Activated gamma-delta T cell treated with anti-CD3 and anti-CD28 coated beads, Interleukin-2, amount 50 U/mL, for 16 hours (primary cell): ENCODE measurements at regions not wholly inside any gene's neighbourhood (a gene's known extent, or its start where the extent isn't known, plus 50 kb on each side); places are given as distances from the start of the nearest gene placed in this dataset.
"Not testable (repeated sequence)": the region's sequence is repeated elsewhere in the genome, so short reads cannot be mapped to it uniquely, and the experiment has no call there.

ENCODE experiments used
- DNase-seq: peaks from one replicate; pipeline ENCODE4 v3.0.0-alpha.2; 2020; ENCODE audit warnings: low read depth

DNA sequence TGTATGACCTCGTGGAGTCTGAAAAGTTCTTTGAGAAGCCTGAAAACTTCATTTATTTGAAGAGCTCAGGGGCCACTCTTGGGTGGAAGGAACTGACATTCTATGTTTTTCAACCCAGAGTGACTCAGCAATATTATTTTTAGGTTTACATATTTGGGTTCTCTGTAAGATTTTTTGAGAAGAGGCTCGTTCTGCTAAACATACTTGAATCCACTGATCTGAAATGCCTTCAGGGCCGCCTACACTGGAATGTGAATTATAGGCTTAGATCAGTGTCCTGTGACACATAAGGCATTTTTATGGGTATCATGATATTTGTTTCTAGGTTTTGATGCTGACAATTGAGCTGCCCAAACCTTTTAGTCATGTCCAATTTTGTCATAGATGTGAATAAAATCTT lies 86.2 kb downstream of the PSAT1 start:
- DNase-seq: no peak

DNA sequence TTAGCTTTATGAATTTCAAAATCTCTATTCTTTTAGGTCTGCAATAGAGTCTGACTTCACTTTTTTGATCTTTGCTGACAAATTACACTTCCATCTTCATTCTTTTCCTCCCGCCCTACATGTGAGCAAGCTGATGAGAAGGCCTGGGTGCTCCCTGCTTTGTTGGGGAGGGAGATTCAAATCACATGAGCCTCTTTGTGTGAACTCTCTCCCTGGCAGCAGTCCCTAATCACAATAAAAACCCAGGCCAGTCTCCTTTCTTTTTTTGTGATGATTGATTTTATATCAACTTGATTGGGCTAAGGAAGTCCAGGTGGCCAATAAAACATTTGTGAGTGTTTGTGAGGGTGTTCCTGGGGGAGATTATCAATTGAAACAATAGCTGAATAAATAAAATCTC lies 89.4 kb downstream of the PSAT1 start:
- no peak for DNase-seq

DNA sequence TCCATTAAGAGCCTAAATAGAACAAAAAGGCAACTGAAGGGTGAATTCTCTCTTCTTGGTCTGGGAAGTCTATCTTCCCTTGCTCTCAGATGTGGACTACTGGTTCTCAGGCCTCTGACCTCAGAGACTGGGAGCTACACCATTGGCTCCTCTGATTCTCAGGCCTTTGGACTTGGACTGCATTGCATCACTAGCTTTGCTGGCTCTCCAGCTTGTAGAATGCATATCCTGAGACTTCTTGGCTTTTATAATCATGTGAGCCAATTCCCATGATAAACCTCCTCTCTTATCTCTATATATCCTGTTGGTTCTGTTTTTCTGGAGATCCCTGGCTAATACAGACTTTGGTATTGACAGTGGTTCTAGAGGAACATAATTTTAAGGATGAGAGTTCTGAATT lies 89.8 kb downstream of the PSAT1 start:
- no peak for DNase-seq

DNA sequence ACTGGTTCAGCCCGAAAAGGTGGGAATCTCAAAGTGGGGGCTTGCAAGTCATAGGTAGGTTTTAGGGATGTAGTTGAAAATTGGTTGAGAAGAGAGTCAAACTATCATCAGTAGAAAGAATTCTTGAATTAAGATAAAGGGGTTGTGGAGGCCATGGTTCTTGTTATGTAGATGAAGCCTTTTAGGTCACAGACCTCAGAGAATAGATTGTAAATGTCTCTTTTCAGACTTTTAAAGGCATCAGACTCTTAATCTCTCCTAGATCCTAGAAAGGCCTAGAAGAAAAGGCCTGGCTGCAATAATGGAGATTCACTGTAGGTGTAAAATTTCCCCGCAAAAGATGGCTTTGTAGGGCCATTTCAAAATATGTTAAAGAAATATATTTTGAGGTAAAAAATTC lies 96.4 kb downstream of the PSAT1 start:
- DNase-seq: no peak

DNA sequence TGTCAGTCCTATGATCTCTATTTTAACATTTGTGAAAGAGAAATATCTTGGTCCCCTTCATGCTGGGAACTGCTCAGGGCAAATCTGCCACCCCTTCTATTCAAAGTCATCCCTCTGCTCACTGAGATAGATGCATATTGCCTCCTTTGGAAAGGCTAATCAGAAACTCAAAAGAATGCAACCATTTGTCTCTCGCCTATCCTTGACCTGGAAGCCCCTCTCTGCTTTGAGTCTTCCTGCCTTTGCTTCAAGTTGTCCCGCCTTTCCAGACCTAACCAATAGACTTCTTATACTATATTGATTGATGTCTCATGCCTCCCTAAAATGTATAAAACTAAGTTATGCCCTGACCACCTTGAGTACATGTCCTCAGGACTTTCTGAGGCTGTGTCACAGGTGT lies 97.0 kb downstream of the PSAT1 start:
- no peak for DNase-seq

DNA sequence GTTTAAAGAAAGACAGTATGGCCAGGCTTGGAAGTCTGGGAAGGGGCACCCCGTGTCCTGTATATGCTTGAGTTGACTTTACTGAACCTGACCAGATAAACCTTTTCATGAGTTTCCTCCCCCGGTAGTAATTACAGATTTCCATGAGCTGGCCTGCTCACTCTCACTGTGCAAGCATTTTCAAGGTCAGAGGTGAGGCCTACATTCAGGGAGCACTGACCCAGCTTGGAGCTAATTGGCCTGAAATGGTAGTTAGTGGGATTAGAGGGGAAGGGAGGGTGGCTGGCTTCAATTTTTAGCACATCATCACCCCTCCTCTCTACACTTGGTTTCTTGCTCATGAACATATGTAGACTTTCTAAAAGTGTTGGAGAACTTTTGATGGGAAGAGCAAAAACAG lies 99.2 kb downstream of the PSAT1 start:
- no peak for DNase-seq

DNA sequence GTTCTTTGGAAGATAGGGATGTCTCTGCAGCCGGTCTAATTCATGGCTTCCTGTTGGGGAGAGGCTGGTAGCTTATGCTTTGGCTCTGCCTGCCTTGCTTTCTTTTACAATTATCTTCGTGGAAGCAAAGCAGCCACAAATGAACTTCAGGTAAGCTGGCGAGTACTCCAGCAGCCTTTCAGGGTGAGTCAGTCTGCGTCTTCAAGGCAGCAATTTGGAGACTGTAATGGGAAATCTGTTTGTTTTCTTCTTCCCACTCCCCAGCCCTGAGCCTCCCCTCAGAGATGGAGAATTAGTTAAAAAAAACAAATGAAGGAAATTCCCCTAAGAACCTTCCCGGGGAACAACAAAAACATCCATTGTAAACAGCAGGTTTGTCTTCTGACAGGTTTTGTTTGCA lies 100.1 kb downstream of the PSAT1 start:
- DNase-seq: no peak

DNA sequence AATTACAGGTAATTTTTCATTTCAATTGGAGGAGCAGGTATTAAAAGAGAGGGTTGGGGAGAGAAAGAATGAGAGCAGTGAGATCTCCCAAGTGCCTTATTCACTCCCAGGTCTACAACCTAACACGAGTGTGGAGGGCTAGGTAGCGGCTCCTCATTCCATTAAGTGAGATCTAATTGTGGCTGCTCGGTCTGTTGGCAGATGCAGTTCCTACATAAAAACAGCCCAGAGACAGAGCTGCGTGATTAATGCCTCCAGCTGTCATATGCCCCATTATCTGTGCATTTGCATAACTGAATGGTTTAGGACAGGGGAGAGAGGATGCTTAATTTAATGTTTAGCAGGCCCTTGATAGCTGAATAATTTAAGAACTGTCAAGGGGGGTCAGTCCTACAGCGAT lies 100.5 kb downstream of the PSAT1 start:
- no peak for DNase-seq

DNA sequence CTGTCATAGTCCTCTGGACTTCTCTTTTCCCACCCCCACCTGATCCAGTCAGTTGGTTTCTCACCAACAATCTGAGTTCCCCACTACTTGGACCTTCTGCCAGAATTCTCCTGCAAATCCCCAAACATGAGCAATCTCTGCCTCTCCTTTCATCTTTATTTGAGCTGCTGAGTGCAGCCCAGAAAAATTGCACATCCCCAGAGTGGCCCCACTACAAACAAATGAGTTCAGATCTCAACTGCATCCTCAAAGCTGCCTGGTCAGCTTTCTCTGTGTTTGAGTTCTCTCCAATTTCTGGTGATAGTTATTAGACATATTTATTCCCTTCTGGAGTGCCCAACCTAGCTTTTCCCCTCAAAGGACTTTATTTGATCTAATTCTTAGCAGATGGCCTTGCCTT lies 102.2 kb downstream of the PSAT1 start:
- DNase-seq: no peak

DNA sequence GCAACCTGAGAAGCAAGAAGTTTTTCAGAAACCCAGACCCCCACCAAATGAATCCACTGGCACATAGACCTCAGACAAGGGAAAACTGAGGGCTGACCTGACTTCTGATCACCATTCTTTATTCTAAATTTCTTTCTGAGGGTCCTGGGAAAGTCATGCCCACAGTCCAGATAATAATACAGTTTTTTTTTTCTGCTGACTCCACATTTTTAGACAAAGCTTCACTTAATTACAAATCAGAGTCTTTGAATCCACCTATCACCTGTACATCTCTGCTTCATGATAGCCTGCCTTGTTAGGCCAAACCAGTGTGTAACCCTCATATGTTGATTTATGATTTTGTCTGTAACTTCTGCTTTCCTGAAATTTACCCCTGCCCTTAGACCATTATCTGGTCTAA lies 103.6 kb downstream of the PSAT1 start:
- no peak for DNase-seq

DNA sequence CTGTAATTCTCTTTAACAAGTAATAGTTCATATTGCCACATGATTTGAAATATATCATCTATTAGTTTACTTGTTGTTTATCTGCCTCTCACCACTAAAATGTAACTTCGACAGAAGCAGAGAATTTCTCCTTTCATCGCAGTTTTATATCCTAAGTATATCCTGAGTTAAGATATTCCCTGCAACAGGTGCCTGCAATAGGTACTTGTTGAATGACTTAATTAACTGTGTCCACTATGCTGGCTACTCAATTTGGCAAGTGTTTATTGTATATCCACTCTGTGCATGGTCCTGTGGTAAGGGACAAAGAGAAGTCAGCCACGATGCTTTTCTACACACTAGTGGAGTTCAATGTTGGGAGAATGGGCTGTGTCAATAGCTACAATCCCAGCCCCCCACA lies 108.5 kb downstream of the PSAT1 start:
- no peak for DNase-seq

DNA sequence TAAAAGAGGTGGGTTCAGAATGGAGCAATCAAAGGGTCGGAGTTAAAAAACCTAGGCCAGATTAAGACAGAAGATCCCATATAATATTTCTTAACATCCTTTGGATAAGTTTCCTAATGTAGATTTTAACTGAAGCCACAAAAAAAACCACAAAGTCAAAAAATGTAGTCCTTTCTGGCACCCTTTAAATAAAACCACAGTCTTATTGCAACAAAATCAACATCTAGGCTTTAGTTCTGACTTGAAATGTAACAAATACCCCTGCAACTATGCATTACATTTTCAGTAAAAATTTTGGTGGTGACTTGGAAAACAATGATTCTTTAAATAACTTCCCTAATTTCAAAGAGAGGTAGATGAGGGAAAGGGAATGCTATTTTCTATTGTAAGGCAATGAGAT lies 109.2 kb downstream of the PSAT1 start:
- no peak for DNase-seq

DNA sequence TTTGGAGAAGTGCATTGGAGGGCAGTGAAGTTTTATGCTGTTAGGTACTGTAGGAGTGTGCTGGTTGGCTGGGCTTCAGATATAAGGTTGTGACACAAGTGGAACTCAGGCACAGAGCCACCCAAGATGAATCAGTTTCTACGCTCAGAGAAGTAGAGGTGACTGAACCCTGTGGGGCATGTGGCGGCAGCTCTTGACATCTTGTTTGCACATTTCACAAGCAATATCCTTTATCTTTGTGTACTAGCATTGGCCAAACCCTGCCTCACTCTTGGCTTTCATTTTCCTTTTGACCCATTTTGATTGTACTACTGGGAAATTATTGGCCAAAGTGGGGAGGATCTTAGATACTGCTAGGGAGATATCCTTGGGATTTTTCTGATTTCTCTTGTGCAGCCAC lies 110.0 kb downstream of the PSAT1 start:
- DNase-seq: no peak

DNA sequence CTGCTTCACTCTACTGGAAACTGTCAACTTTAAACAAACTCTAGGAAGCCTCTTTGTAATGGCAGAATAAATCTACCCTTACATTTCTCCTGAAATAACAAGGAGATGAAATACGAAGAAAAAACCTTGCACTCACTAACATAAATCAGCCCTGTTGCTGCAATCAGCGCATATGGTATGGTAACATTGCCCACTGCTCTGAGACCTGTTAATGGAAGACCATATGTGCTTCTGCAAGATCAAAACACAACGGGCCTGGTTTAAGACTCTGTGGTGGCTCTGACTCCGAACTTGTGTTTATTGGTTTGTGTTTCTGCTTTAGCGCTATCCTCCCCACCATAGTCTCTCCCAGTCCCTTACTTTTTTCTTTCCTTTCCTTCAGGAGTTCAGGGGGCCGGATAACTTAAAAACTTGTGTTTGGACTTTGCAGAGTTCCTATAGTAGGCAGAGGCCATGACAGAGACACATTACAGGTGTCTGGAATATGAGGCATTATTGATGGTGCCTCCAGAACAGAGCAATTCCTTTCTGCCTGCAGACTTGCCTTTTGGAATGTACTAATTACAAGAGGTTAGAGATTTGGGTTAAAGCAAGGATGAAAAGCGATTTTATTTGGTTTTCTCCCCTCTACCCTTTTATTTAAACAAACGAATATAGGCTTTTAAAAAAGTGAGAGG lies 110.8 kb downstream of the PSAT1 start:
- no peak for DNase-seq

DNA sequence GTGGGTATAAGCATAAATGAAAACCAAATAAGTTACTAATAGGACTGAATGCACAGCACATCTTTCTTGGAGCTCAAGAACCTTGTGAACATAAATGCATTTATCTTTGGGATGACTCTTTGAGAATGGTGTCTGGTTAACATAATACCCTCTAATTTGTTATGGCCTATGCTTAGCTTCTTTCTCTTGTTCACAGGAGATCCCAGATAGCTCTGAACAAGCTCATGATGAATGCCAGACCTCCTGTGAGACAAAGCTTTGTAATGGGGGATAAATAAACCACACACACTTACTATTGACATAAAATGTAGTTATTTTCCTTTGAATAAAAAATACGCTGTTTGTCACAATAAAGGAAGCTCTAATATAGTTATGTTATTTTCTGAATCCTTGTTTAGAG lies 111.5 kb downstream of the PSAT1 start:
- DNase-seq: no peak

DNA sequence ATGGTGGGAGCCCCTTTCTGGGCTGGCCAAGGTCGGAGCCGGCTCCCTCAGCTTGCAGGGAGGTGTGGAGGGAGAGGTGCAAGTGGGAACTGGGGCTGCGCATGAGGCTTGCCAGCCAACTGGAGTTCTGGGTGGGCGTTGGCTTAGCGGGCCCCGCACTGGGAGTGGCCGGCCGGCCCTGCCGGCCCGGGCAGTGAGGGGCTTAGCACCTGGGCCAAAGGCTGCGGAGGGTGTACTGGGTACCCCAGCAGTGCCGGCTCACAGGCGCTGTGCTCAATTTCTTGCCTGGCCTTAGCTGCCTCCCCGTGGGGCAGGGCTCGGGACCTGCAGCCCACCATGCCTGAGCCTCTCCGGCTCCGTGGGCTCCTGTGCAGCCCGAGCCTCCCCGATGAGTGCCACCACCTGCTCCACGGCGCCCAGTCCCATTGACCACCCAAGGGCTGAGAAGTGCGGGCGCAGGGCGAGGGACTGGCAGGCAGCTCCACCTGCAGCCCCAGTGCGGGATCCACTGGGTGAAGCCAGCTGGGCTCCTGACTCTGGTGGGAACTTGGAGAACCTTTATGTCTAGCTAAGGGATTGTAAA lies 113.1 kb downstream of the PSAT1 start:
- not testable (repeated sequence) for DNase-seq

DNA sequence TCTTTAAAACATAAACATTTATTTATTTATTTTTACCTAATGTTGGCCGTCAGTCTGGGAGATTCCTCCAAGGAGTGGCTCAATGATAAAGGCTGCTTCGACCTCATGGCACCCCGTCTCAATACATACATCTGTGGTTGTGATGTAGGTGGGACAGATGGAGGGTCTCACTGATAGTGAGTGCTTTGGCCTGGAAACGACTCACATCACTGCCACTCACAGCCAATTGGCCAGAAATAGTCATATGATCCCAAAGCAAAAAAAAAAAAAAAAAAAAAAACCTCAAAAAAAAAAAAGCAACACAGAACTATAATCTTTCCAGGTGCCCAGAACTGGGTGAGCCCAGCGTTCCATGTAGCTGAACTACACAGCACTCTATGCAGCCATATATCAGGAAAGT lies 125.4 kb downstream of the PSAT1 start:
- no peak for DNase-seq

DNA sequence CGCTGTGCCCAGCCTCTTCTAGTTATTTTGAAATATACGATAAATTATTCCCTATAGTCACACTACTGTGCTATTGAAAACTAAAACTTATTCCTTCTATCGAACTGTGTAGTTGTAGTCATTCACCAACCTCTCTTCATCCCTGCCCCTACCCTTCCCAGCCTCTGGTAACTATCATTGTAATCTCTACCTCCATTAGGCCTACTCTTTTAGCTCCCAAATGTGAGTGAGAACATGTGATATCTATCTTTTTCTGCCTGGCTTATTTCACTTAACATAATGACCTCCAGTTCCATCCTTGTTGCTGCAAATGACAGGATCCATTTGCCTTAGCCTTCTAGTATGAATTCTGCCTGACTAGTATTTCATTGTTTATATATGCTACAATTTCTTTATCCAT lies 127.4 kb downstream of the PSAT1 start:
- DNase-seq: no peak

DNA sequence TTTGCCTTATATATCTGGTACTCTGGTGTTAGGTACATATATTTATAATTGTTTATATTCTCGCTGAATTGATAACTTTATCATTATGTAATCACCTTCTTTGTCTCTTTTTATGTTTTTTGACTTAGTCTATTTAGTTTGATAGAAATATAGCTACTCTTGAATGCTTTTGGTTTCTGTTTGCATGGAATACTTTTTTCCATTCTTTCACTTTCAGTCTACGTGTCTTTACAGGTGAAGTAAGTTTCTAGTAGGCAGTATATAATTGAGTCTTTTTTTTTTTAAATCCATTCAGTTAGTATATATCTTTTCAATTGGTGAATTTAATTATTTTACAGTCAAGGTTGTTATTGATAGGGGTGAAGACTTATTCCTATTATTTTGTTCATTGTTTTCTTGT lies 131.7 kb downstream of the PSAT1 start:
- no peak for DNase-seq

DNA sequence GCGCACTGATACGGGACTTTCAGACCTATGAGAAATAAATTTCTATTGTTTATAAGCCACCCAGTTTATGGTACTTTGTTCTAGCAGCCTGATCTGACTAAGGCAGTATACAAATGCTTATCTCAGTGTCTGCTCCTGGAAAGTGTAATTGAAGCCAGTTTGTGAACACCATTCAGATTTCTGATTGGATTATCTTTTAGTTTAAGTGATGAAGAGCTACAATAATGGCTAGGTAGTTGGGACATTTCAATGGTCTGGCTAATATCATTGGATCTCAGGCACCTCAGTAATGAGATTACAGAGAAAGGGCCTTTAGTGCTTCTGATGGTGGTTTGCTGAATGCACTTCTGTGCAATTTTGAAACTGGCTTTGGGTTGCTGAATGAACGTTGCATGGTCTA lies 133.5 kb downstream of the PSAT1 start:
- DNase-seq: no peak

DNA sequence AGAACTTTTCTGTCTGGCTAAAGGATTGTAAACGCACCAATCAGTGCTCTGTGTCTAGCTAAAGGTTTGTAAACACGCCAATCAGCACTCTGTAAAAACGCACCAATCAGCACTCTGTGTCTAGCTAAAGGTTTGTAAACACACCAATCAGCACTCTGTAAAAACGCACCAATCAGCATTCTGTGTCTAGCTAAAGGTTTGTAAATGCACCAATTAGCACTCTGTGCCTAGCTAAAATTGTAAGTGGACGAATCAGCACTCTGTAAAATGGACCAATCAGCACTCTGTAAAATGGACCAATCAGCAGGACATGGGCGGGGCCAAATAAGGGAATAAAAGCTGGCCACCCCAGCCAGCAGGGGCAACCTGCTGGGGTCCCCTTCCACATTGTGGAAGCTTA lies 134.1 kb downstream of the PSAT1 start:
- DNase-seq: not testable (repeated sequence)

DNA sequence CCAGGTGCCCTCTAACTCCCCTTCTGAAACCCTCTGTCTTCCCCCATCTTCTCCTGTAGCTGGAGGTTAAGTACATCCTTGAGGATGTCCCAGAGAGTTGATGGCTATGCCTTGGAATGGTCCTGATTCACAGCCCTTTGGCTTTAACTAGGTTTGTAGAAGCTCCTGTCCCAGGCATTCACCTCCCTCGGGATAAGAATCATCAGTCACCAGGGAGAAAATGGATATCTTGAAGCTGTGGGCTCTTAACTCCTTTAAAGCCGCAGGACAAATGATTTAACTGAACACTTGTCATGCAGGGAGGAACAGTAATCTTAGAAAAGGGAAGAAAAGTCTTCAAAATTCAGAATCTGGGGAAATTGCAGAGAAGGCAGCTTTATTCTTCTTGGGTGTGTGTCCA lies 139.9 kb downstream of the PSAT1 start:
- DNase-seq: no peak

DNA sequence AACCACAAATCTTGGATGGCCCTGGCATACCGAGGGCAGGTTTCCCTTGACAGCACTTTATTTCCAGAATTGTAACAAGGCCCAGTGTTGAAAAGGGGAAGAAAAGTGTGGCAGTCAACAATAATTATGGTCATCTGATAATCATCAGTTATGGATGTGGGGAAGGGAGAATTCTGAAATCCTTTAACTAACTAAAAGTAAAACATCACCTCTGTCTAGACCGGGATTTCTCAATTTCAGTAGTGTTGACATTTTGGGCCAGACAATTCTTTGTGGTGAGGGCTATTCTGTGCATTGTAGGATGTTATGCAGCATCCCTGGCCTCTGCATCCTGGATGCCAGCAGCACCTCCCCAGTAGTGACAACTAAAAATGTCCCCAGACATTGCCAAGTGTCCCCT lies 140.4 kb downstream of the PSAT1 start:
- no peak for DNase-seq

DNA sequence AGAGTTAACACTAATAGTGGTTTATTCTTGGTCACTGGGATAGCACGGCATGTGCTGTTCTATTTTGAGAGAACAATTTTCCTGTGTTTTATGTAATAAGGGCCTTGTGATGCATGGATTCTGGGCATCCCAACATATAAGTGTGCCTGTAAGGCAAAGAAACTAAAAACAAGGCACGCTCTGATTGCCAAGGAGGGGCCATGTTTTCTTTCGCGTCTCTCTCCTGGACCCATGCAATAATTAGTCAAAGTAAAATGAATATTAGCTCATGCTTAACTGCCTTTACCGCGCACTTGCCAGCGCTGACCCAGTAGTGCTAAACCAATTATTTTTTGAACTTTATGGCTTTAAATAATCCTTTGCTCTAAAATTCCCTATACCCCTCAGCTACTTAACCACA lies 140.9 kb downstream of the PSAT1 start:
- no peak for DNase-seq

DNA sequence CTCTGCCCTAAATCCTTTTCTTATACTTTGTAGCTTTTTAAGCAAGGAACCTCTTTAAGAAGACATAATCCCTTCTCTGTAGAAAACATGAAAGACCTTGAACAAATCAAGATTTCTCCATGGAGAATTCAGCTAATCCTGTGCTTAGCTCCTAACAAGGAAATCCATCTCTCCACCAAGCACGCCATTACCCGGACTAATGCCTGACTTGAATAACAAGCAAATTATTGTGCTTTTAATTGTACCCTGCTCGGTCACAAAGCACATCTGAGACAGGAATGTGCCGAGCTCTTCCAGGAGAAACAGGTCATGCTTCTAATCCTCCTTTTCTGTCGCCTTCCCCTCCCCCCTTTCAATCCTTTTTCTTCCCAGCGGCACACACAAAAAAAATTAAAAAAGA lies 141.3 kb downstream of the PSAT1 start:
- DNase-seq: no peak
